BLaER1 treated with 17β-estradiol and CSF1 and Interleukin-3, amounts not matched to agents 10 nM and 100 nM (cell line): ENCODE measurements at regions not wholly inside any gene's neighbourhood (a gene's known extent, or its start where the extent isn't known, plus 50 kb on each side); places are given as distances from the start of the nearest gene placed in this dataset.
"Not testable (repeated sequence)": the region's sequence is repeated elsewhere in the genome, so short reads cannot be mapped to it uniquely, and the experiment has no call there.

Experiments
- H3K27ac ChIP-seq, 11 experiments: shearing (Covaris generic); formaldehyde crosslinking; 2 replicates each; pipeline ENCODE4 v1.8.1; 2022
- H3K27me3 ChIP-seq, 11 experiments: shearing (Covaris generic); formaldehyde crosslinking; 2 replicates each; pipeline ENCODE4 v1.8.1; 2022
- H3K36me3 ChIP-seq, 11 experiments: shearing (Covaris generic); formaldehyde crosslinking; 2 replicates each; pipeline ENCODE4 v1.8.1; 2022
- H3K4me1 ChIP-seq, 10 experiments: shearing (Covaris generic); formaldehyde crosslinking; 2 replicates each; pipeline ENCODE4 v1.8.1; 2022
- H3K4me2 ChIP-seq, 11 experiments: shearing (Covaris generic); formaldehyde crosslinking; 2 replicates each; pipeline ENCODE4 v1.8.1; 2022
- H3K4me3 ChIP-seq, 10 experiments: shearing (Covaris generic); formaldehyde crosslinking; 2 replicates each; pipeline ENCODE4 v1.8.1; 2022
- H3K9ac ChIP-seq, 11 experiments: shearing (Covaris generic); formaldehyde crosslinking; 2 replicates each; pipeline ENCODE4 v1.8.1; 2022
- H3K9me3 ChIP-seq, 11 experiments: shearing (Covaris generic); formaldehyde crosslinking; replicated peaks in 1 of 11; 2 replicates each; pipeline ENCODE4 v1.8.1; 2022
- H4K20me1 ChIP-seq, 11 experiments: shearing (Covaris generic); formaldehyde crosslinking; 2 replicates each; pipeline ENCODE4 v1.8.1; 2022
- Cebpa-rat ChIP-seq, 11 experiments: shearing (Covaris generic); IDR thresholded peaks; 2 replicates each; pipeline ENCODE4 v1.8.1; 2022

DNA sequence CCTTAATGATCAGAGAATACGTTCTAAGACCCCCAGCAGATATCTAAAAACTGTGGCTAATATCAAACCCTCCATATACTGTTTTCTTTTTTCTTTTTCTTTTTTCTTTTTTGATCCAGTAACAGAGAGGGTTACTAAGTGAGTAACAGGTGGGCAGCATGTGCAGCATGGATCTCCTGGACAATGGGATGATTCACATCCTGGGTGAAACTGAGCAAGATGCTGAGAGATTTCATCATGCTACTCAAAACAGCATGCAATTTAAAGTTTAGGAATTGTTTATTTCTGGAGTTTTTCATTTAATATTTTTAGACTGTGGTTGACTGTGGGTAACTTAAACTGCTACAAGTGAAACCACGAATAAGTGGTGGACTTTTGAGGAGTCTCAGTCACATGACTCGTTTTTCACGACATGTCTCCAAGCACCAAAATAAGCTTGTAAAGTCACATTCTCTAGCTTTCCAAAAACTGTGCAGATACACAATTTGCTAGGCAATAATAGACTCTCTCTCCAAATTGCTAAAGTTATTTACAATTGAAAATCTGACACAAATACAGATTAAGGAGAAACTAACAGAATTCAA is 716.2 kb downstream of the NXPH1 start:
- Histone ChIP-seq H3K27ac (no peak overlapping the region), H4K20me1 (no peaks in the 10 kb centered on the region), H3K4me1 (peaks cover 0 to 10% (median 0%) of the 10 kb centered on the region in 10 experiments; a peak in 3 of 20 replicates), H3K4me3 (no peak overlapping the region), H3K9ac (no peak overlapping the region), H3K9me3 (no peaks in the 10 kb centered on the region), H3K27me3 (no peaks in the 10 kb centered on the region), H3K36me3 (no peaks in the 10 kb centered on the region), H3K4me2 (no peak overlapping the region)
- TF ChIP-seq Cebpa-rat (IDR thresholded peaks at IDR 0.05) = no peak

- H3K27me3 ChIP-seq, H4K20me1 ChIP-seq, H3K27ac ChIP-seq, H3K9me3 ChIP-seq, H3K4me2 ChIP-seq, H3K4me3 ChIP-seq, H3K9ac ChIP-seq, H3K4me1 ChIP-seq, H3K36me3 ChIP-seq: not testable (repeated sequence)
Observed at GRCh38 chr7:9163691-9164090, 730.3 kb downstream of the NXPH1 start.

GRCh38 chr7:9175871-9176270 is 742.5 kb downstream of the NXPH1 start:
- no peak overlapping the region for H3K9ac ChIP-seq
- H3K9me3 ChIP-seq = no peaks in the 10 kb centered on the region
- no peak overlapping the region for H3K27ac ChIP-seq
- H3K36me3 ChIP-seq = no peaks in the 10 kb centered on the region
- TF ChIP-seq Cebpa-rat (IDR thresholded peaks at IDR 0.05) = no peak
- H4K20me1 ChIP-seq = no peaks in the 10 kb centered on the region
- no peak overlapping the region for H3K4me2 ChIP-seq
- H3K4me1 ChIP-seq = no peaks in the 10 kb centered on the region
- H3K4me3 ChIP-seq = no peak overlapping the region
- no peaks in the 10 kb centered on the region for H3K27me3 ChIP-seq

DNA sequence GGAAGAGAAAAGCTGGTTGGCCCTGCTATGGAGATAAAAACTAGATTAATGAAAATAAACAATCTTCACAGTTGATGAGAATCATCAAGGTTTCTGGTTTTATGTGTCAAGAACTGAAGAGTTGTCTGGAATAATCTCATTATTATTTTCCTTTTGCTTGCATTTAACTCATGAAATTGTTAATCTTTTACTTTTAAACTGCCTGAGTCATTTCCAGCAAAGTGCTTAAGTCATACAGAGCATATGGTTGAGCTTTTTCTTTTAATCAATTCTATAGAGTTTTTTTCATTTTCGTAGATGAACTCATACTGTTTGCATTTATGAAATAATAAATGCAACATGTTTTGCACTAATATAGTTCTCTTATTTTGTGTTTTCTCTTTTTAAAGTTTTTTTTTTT is 747.9 kb downstream of the NXPH1 start:
- Histone ChIP-seq H4K20me1 (no peaks in the 10 kb centered on the region), H3K4me1 (no peaks in the 10 kb centered on the region), H3K4me2 (no peak overlapping the region), H3K27me3 (no peaks in the 10 kb centered on the region), H3K27ac (no peak overlapping the region), H3K36me3 (no peaks in the 10 kb centered on the region), H3K9ac (no peak overlapping the region), H3K9me3 (no peaks in the 10 kb centered on the region), H3K4me3 (no peak overlapping the region)
- TF ChIP-seq Cebpa-rat (IDR thresholded peaks at IDR 0.05) = no peak

- TF ChIP-seq Cebpa-rat (IDR thresholded peaks at IDR 0.05) = 0 out of 22 replicates have a peak, but pooled peaks of 1 of the 11 experiments have one; percentile 26
- Histone ChIP-seq H3K4me3 (no peak overlapping the region), H3K9me3 (no peaks in the 10 kb centered on the region), H3K27ac (no peak overlapping the region), H4K20me1 (no peaks in the 10 kb centered on the region), H3K4me2 (no peak overlapping the region), H3K9ac (no peak overlapping the region), H3K4me1 (no peaks in the 10 kb centered on the region), H3K27me3 (no peaks in the 10 kb centered on the region), H3K36me3 (no peaks in the 10 kb centered on the region)
Observed at GRCh38 chr7:9186730-9187129, 753.3 kb downstream of the NXPH1 start.

DNA sequence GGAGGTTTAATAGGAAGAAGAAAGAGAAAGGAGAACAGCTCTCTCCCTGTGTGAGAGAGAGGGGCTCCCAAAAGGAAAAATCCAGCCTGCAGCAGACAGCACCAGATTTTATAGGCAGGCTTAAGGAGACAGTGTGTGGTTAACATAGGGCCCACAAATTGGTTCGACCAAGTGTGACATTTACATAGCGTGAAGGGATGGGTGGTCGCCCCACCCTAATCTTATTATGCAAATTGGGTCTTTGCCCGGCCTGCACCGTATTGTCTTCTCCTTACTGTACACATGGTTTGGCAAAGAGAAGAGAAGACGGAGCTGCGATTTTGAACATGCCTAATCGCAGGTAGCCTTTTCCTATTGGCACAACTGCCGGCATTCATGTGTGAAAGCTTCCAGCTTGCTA is 756.3 kb downstream of the NXPH1 start:
- H3K9ac ChIP-seq = no peak overlapping the region
- H3K27me3 ChIP-seq = no peaks in the 10 kb centered on the region
- H3K27ac ChIP-seq = no peak overlapping the region
- H3K36me3 ChIP-seq = no peaks in the 10 kb centered on the region
- no peaks in the 10 kb centered on the region for H4K20me1 ChIP-seq
- no peaks in the 10 kb centered on the region for H3K9me3 ChIP-seq
- no peak overlapping the region for H3K4me2 ChIP-seq
- TF ChIP-seq Cebpa-rat (IDR thresholded peaks at IDR 0.05) = no peak
- no peaks in the 10 kb centered on the region for H3K4me1 ChIP-seq
- H3K4me3 ChIP-seq = no peak overlapping the region

GRCh38 chr7:9192969-9193368 is 759.6 kb downstream of the NXPH1 start:
- H3K4me2 ChIP-seq = no peak overlapping the region
- no peaks in the 10 kb centered on the region for H4K20me1 ChIP-seq
- H3K4me1 ChIP-seq = no peaks in the 10 kb centered on the region
- H3K27ac ChIP-seq = no peak overlapping the region
- H3K36me3 ChIP-seq = no peaks in the 10 kb centered on the region
- H3K9ac ChIP-seq = no peak overlapping the region
- no peaks in the 10 kb centered on the region for H3K27me3 ChIP-seq
- H3K9me3 ChIP-seq = no peaks in the 10 kb centered on the region
- no peak overlapping the region for H3K4me3 ChIP-seq
- TF ChIP-seq Cebpa-rat (IDR thresholded peaks at IDR 0.05) = no peak

DNA sequence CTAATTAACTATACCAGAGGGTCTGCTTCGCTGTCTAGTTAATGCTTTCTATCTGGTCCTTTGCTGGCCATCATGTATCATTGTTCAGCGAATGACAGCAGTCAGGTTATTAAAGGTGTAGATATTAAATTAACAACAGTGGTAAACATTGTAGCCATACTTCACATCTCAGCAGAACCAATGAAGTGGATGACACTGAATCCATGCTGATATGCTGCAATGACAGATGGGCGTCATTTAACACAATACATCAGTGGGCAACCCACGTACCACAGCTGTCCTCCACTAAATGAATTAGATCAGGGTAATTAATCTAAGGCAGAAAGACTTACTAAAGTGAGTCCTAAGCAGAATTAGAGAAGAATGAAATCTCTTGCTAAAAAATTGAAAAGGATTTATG is 767.2 kb downstream of the NXPH1 start:
- Histone ChIP-seq H3K27ac (no peak overlapping the region), H3K36me3 (no peaks in the 10 kb centered on the region), H3K4me3 (no peak overlapping the region), H3K9me3 (no peaks in the 10 kb centered on the region), H3K9ac (no peak overlapping the region), H3K4me2 (no peak overlapping the region), H3K27me3 (no peaks in the 10 kb centered on the region), H4K20me1 (no peaks in the 10 kb centered on the region), H3K4me1 (no peaks in the 10 kb centered on the region)
- no peak for TF ChIP-seq Cebpa-rat (IDR thresholded peaks at IDR 0.05)

- no peaks in the 10 kb centered on the region for H4K20me1 ChIP-seq
- H3K27me3 ChIP-seq = no peaks in the 10 kb centered on the region
- H3K4me1 ChIP-seq = peaks cover 0 to 4% (median 0%) of the 10 kb centered on the region in 10 experiments; a peak in 1 of 20 replicates
- H3K36me3 ChIP-seq = no peaks in the 10 kb centered on the region
- H3K27ac ChIP-seq = no peak overlapping the region
- no peaks in the 10 kb centered on the region for H3K9me3 ChIP-seq
- no peak overlapping the region for H3K9ac ChIP-seq
- H3K4me3 ChIP-seq = no peak overlapping the region
- no peak overlapping the region for H3K4me2 ChIP-seq
- no peak for TF ChIP-seq Cebpa-rat (IDR thresholded peaks at IDR 0.05)
Observed at GRCh38 chr7:9201928-9202327, 768.5 kb downstream of the NXPH1 start.

- Histone ChIP-seq H3K27ac (no peak overlapping the region), H3K9me3 (no peaks in the 10 kb centered on the region), H3K27me3 (no peaks in the 10 kb centered on the region), H3K9ac (no peak overlapping the region), H3K4me1 (peaks cover 0 to 4% (median 0%) of the 10 kb centered on the region in 10 experiments; a peak in 1 of 20 replicates), H3K4me2 (no peak overlapping the region), H4K20me1 (no peaks in the 10 kb centered on the region), H3K4me3 (no peak overlapping the region), H3K36me3 (no peaks in the 10 kb centered on the region)
- no peak for TF ChIP-seq Cebpa-rat (IDR thresholded peaks at IDR 0.05)
Observed at GRCh38 chr7:9204571-9204970, 771.2 kb downstream of the NXPH1 start.
